DOHH2 (cell line): ENCODE measurements at regions not wholly inside any gene's neighbourhood (a gene's known extent, or its start where the extent isn't known, plus 50 kb on each side); places are given as distances from the start of the nearest gene placed in this dataset.

Experiments used
- CTCF ChIP-seq: fragments of 200-600 bp; sonication (generic); IDR thresholded peaks from one replicate; pipeline ENCODE4 v1.5.1; 2014; ENCODE audit warnings: antibody characterized with exemption, mild to moderate bottlenecking, low read depth, low read length; ENCODE audit not compliant: poor library complexity, severe bottlenecking
- EZH2phosphoT487 ChIP-seq: fragments of 200-600 bp; sonication (generic); IDR thresholded peaks from 2 replicates; pipeline ENCODE4 v1.6.1; 2017; ENCODE audit warnings: borderline replicate concordance, mild to moderate bottlenecking, antibody characterized with exemption, low read length, moderate library complexity, mixed read lengths

GRCh38 chrX:117808426-117808825 is 308.2 kb downstream of the KLHL13 start:
- no peak for TF ChIP-seq CTCF
- no peak for TF ChIP-seq EZH2phosphoT487
